ENCODE measurements at regions not wholly inside any gene's neighbourhood (a gene's known extent, or its start where the extent isn't known, plus 50 kb on each side); places are given as distances from the start of the nearest gene placed in this dataset.

DNA sequence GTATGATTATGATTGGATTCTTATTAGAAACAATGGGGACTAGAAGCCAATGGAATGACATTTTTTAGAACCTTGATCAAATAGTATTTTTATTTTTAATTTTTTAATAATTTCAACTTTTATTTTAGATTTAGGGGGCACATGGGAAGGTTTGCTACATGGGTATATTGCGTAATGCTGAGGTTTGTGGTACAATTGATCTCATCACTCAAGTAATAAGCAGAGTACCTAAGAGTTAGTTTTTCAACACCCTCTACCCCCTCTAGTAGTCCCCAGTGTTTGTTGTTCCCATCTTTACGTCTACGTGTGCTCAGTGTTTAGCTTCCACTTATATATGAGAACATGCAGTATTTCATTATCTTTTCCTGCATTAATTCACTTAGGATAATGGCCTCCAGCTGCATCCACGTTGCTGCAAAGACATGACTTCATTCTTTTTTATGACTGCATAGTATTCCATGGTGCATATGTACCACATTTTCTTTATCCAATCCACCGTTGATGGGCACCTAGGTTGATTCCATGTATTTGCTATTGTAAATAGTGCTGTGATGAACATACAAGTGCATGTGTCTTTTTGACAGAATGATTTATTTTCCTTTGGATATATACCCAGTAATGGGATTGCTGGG, 281.1 kb upstream of the MAN1A1 start:
- no peak for FAIRE-seq

DNA sequence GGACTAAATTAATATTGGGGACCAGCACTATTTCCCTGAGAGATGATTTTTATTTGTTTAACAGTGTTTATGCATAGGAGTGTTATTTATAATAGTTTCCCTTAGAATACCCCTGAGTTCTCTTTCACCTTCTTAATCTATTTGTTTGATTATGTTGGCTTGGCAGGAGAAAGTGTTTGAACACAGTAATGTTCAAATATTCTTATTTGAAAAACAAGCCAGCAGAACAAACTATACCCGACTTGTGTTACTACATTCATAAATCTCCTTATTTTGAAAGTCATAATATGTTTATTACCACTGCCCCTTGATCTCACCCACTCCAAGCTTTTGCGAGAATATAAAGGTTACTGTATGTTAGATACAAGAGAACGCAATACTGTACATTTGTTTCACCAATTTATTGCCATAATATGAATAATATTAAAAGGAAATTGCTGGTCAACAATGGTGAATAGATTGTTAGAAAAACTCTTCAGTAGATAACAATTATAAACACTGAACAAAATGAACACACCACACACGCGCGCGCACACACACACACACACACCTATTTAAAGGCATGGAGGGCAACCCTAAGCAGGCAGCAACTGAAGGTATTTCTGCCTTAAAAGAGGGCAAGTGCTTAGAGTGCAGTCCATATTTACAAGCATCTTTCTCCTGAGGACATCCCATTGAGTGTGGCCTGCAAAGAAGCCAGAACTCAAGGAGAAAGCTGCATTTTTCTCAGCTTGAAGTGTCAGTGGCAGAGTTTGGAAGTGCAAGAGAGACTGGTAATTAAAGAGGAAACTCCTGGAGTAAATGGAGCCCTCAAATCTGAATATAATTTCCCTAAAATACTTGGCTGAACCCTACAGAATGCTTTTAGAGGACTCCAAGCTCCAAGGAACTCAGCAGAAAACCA, 279.4 kb upstream of the MAN1A1 start:
- FAIRE-seq = no peak

DNA sequence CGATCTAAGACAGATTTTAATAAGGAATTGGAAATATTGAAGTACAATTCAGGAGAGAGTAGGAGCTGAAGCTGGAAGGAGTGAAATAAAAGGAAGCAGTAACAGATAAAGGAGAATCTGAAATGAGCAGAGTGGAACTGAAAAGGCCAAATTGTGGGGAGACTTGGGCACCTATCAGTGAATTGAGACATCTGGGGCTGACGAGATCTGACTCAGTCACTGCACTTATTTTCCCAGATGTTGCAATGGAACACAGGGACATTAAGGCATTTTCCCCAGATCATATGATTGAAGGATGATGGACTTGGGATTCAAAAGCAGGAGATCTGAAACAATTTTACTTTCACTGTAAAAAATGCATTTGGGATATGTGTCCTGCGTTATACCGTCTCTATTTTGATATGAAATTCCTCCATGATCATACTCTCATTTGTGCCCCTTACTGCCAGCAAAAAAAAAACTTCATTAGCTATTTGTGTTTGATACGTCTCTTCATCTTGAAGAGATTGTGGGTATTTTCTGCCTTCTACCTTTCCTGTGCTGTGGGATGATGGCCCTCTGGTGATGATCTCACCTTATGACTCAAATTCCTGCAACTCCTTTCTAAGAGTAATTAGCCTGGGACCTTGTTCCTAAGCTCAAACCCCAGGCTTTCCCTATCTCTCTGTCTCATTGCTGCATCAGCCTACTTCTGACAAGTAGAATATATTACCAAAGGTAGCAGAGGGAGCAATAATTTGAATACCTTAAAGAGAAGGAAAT, 278.5 kb upstream of the MAN1A1 start:
- no peak for FAIRE-seq

DNA sequence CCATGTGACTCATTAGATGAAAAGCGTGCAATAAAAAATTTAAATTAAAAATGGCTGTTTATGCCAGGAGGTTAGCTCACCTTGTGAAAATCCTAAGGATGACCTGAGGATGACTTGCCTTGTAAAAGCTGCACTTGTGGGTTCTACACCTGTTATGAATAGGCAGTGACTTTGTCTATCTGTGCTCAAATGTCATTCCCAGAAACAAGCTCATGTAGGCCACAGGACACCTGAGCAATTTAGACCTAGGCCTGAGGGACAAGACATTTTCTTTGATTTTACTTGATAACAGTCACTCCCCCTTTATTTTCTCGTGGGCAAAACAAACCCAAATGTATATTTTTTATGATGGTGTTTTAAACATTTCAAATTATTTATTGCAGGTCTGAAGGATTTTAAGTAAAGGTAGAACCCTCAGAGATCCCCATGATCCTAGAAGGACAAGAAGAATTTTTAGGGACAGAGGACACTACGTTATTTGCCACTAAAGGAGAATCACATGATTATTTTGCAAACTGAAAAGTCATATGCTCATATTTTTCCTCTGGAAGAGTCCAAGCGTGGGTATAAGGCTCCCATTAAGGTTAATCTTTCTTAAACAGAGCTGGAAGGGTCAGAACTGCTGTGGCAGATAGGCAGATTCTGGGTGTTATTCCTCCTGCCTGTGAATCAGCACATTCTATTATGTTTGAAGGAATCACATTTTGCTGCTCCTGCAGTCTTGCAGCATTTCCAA, 277.5 kb upstream of the MAN1A1 start:
- no peak for FAIRE-seq

DNA sequence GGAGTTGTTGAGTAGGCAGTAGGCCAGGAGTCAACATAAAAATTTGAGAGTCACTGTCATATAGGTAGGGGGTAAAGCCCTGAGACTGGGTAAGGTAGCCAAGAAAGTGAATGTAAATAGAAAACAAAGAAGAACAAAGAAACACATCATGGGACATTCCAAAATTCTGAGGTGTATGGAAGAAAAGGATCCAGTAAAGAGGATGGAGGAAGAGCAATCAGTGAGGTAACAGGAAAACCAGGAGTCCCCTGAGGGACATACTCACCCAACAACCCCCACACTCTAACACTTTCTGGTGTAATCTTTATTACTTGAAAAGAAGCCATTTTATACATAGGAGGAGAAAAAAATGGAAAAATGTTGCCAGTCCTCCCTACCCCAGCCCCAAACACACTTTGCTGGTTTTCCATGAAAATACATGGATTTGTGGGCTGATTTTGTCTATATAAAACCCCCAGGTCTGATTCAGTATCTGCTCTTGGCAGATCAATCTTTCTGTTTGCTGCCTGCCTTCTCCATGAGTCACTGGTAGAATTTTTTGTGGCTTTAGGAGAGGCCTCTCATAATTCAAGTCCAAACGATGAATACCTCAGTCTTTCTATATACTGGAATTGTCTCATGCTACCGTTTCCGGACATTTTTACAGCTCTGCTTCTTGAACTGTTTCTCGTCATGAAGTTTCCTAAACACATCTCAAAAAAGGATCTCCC, 271.4 kb upstream of the MAN1A1 start:
- FAIRE-seq = no peak

DNA sequence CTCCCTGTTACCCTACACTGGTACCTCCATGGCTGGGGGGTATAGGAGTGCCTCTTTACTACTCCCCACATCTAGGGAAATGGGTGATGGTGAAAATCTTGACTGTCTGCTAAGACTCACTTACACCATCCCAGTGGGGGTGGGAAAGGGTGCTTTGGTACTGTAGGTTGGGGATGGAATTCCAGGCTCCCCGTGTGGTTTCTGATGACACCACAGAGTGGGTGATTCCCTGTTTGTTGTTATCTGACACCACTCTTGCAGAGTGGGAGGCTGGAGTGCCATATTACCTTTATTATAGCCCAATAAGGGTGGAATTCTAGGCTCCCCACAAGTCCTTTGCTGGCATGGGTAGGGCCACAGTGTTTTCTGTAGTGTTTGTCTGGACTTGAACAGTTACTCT, 264.6 kb upstream of the MAN1A1 start:
- no peak for FAIRE-seq

DNA sequence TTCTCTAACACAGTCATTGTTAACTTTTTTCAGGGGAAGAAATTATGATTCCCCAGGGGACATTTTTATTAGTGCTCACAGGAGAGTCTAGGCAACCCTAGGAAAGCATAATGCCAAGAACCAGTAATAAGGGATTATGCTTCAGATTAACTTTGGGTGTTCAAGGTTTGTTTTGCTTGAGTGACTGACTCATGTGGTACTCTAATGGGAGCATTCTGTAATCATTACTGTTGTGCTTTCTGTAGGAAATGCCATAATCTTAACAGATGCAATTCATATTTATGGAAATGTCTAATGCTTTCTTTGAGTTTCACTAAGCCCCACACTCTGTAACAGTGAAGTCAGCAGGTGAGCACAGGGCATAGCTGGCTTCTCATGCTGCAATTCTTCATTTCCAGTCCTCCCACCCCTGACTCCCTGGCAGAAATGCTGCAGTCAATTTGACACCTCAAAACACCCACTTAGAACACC, 263.4 kb upstream of the MAN1A1 start:
- FAIRE-seq = no peak

DNA sequence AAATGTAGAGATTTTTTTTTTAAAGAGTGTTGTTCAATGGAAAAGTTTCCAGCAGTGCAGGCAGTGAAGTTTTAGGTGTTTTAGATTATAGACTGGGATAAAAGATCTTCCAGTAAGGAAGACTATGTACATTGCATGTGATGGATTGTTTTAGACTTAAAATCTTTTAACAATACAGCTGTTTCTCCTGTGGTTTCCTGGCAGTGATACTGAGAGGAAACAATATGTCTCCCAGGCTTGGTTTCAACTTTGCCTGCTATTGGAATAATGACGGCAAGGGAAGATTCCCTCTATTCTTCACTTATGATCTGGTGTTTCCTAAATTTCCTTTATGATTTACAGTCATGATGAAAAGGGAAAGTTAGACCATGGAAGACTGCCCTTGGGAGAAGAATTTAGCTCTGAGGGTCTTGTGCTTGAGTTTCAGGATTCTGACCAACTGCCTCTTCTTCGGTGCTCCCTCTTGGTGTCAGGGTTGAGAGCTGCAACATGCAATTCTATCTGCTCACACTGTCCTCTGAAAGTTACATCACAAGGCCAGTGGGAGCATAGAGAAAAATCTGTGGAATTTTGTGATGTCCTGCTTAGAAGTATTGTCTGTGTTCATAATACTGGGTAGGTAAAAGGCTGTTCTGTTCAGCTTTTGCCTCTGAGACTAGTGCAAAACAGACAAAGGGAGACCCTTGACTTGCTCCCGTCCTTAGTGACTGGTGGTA, 262.8 kb upstream of the MAN1A1 start:
- no peak for FAIRE-seq

DNA sequence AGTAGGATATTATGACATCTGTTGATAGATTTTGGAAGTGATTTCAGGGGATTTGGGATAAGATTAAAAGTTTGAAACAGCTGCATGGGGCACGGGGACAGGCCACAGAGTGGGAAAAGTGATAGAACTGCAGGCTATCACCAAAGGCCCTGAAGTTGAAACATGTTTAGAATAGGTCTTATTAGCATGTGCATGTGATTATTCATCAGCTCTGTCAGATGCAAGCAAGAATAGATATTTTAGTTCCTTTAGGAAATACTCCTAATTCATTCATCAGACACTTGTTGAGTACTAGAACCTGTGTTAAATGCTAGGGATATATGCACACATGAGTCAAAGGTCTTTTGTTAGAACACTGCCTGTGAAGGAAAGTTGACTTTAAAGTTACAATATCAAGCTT, 261.2 kb upstream of the MAN1A1 start:
- FAIRE-seq = no peak

DNA sequence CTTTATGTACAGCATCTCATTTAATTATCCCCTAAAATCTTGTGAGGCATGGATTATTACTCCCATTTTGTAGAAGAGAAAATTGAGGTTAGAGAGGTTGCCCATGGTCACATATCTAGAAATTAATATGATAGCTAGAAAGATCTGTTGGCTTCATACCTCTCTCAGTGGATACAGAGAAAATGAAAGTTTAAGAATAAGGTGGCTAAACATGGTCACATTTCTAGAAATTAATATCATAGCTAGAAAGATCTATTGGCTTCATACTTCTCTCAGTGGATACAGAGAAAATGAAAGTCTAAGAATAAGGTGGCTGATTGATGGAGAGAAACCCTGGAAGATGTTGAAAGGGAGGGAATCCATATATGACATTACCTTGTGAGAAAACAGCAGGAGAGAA, 260.7 kb upstream of the MAN1A1 start:
- FAIRE-seq = no peak

DNA sequence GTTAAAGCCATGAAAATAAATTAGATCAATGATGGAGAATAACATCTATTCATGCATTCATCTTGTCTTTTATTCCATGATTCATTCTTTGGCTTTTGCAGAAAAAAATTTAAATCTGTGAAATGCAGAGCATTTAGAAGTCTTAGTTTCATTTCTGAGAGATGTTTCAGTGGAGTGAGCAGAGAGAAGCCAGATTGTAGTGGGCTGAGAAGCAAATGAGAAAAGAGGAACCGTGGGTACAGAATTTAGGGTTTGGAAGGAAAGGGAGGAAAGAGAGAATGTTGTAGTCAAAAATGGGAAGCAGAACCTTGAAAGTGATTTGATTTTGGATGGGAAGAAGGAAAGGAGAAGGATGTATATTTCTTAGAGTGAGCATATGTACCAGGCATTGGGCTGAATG, 260.3 kb upstream of the MAN1A1 start:
- no peak for FAIRE-seq

DNA sequence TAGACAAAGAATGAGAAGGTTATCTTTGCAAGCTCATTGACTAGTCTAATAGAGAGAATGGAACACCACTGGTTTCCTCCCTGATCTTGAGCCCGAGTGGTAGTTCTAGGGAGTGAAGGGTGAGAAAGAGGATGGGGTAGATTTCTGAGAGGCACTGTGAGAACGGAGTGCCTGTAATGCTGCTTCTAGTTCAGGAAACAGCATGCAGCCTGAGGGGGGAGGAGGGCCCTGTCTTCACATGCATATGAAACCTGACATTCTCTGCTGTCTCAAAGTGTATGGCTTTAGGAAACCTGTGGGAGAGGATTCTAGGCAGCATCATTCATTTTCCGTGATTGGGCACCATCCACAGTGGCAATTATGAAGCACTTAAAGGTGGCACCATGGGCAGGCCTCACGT, 259.4 kb upstream of the MAN1A1 start:
- no peak for FAIRE-seq

DNA sequence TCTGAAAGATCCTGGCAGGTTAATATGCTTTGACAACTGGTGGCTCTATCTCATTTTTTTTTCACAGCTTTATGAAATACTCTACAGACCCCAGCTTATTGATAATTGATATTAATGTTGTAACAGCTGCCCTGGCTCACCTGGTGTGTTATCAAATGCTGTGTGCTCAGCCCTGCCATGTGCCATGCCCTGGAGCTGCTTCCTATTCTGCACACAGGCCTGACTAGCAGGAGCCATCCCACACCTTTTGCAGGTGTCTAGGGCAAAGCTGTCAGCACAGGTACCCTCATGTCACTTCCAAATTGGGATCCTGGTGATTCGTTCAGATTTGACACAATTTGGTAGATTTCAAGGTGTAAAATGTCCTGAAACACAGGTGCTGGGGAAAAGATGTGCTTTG, 254.6 kb upstream of the MAN1A1 start:
- FAIRE-seq = no peak

DNA sequence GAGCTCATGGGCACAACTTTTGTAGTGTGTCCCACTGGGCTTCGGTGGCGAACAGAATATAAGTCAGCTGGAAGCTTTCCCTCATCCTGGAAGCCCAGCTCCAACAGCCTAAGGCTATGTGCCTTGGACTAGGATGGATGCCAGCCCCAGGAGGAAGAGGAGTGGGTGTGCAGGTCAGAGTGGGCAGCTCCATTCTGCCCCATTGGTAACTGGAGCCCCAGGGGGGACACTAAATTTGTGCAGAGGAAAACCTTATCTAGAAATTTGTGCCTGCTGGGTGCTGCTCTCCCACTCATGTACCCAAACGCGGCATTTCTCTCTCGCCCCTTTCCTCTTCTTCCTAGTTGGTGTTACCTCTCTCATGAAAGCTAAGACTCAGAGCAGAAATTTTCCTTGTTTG, 253.9 kb upstream of the MAN1A1 start:
- FAIRE-seq = no peak

DNA sequence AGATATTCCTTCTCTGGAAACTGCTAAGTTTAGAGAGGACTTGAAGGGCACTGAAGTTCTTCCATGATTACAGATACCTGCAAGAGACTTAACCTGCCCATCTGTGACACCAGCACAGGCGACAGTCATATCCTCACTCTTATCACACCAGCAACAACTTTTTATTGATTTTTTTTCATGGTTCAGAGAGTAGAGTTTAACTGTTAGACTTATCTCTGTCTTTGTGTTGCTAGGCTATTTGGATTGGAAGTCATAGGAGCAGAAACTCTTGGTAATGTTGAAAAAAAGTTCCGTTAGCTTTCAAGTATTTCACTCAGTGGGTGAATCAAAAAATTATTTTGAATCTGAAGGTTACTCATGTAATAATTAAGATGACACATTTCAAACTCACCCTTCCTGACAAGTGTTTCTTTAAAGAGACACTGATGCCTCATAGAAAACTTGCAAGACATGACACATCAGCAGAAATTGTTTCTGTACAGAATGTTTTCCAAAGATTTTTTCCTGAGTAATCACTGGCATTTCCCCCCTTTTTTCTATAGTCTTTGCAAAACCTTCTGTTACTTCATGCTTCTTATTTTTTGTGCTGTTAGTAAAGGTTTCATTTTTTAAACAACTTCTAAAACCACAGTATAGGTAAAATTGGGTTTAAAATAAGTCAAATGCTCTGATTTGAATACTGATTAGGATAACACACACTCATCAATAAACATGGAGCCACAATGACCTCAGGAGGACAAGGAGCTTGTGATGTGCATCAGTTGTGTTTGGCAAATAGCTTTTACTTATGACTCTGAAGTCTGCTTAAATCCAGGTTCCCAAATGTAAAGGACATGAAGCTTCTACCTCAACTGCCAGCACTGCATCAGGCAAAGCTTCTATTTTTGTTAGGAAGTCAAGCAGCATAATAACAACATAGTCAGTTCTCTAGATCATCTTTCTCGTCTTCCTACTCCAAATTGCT, 252.9 kb upstream of the MAN1A1 start:
- FAIRE-seq = no peak

DNA sequence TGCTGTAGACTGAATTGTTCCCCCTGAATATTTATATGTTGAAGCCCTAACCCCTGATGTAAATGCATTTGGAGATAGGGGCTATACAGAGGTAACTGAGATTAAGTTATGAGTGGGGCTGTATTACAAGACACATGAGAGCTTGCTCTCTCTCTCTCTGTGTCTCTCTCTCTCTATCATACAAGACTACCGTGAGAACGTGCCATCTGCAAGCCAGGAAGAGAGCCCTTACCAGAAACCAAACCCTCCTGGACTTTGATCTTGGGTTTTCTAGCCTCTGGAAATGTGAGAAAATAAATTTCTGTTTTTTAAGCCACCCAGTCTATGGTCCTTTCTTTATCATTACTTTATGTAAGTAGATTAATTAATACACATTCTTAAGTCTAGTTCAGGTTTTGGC, 249.3 kb upstream of the MAN1A1 start:
- FAIRE-seq = no peak

DNA sequence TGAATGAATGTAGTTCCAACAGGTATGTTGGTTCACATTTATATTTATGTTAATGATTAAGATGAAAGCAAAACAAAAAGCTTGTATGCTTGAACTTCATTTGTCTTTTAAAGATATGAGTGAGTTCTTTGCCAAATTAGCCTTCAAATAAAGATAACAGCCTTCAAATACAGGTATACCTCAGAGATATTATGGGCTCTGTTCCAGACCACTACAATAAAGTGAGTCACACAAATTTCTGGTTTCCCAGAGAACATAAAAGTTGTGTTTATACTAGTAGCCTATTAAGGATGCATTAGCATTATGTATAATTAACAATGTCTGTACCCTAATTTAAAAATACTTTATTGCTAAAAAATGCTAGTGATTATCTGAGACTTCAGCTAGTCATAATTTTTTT, 245.3 kb upstream of the MAN1A1 start:
- no peak for FAIRE-seq

DNA sequence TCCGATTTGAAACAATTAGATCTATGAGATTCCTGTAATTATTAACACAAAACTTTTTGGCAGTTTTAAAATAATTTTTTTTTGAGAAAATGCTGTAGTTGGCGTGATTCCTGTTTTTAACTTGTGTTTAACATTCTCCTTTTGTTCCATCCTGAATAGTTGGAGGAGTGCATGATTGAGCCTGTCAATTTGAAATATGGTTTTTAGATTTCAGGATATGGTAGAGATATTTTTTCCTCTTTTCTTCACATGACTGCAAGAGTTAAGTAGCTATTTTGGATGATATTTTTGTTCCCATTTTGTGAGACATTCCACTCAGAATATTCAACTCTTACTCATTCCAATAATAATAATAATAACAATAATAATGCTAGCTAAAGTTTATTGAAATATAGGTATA, 241.7 kb upstream of the MAN1A1 start:
- no peak for FAIRE-seq

DNA sequence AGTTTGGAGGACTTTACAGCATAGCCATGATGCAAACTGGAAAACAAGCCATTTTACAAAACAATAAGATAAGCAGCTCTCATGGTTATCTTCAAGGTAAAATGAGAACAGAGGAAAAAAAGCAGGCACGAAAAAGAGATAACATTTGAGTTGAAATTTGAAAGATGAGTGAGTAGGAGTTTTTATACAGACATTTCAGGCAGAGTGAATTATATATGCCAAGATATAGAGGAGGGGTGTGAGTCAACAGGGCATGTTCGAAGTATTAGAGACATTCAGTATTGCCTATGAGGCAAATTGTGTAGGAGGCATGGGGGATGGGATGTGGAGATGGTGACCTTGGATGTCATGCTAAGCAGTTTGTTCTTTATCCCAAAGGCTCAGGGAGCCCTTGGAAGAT, 240.5 kb upstream of the MAN1A1 start:
- no peak for FAIRE-seq

DNA sequence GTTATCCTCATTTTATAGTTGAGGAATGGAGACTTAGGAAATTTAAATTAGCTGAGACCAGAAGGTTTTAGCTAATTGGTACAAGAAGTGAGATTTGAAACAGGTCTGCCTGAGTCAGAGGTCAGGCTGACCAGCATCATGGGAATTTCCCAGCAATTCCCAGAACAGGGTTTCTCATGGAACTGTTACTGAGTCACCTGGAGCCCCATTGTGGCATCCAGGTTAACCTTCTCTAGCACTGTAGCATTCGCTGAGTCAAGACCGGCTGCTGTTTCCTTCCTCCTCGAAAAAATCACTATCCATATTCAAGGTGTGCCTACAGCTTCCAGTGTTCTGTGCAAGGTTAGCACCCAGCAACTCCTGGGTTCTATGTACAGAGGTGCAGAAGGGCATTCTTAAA, 238.0 kb upstream of the MAN1A1 start:
- FAIRE-seq = no peak

All from endometrium (tissue), 2 donors.